ENCODE measurements at regions not wholly inside any gene's neighbourhood (a gene's known extent, or its start where the extent isn't known, plus 50 kb on each side); places are given as distances from the start of the nearest gene placed in this dataset.

GRCh38 chr2:11058129-11058528 is 97.1 kb upstream of the SLC66A3 start:
- no peaks in the 10 kb centered on the region for H3K36me3 ChIP-seq
- no peaks in the 10 kb centered on the region for H3K9me3 ChIP-seq
- H3K27me3 ChIP-seq = no peaks in the 10 kb centered on the region
- WGBS, 3 donors = 72 to 84% (median 79%) methylated on average over 5 of the region's 5 CpGs
- TF ChIP-seq CTCF (IDR thresholded peaks at IDR 0.05) (no peak), EP300 (IDR thresholded peaks at IDR 0.05) (no peak), POLR2A (IDR thresholded peaks at IDR 0.05) (no peak)
- no peak for DNase-seq
- intact Hi-C loops (cut with DNase I) = no loop called here
- no peak overlapping the region for H3K27ac ChIP-seq
- H3K4me1 ChIP-seq (ENCODE audit: insufficient read depth) = no peaks in the 10 kb centered on the region
- no peak overlapping the region for H3K4me3 ChIP-seq

- intact Hi-C loops (cut with DNase I) = no loop called here
- H3K36me3 ChIP-seq = no peaks in the 10 kb centered on the region
- H3K4me1 ChIP-seq (ENCODE audit: insufficient read depth) = no peaks in the 10 kb centered on the region
- H3K27me3 ChIP-seq = no peaks in the 10 kb centered on the region
- no peak overlapping the region for H3K27ac ChIP-seq
- no peak for DNase-seq
- TF ChIP-seq EP300 (IDR thresholded peaks at IDR 0.05) (no peak), POLR2A (IDR thresholded peaks at IDR 0.05) (no peak), CTCF (IDR thresholded peaks at IDR 0.05) (no peak)
- no peaks in the 10 kb centered on the region for H3K9me3 ChIP-seq
- no peak overlapping the region for H3K4me3 ChIP-seq
- 86 to 89% (median 86%) methylated on average over 3 of the region's 3 CpGs for WGBS, 3 donors
Observed at GRCh38 chr2:11060376-11061169, 94.7 kb upstream of the SLC66A3 start.

- no peak overlapping the region for H3K27ac ChIP-seq
- H3K36me3 ChIP-seq = no peaks in the 10 kb centered on the region
- no peak overlapping the region for H3K4me3 ChIP-seq
- no peaks in the 10 kb centered on the region for H3K27me3 ChIP-seq
- no peaks in the 10 kb centered on the region for H3K9me3 ChIP-seq
- 24 to 41% (median 26%) methylated on average over 12 of the region's 12 CpGs for WGBS, 3 donors
- H3K4me1 ChIP-seq (ENCODE audit: insufficient read depth) = no peaks in the 10 kb centered on the region
- DNase-seq = no peak
- intact Hi-C loops (cut with DNase I) = no loop called here
- no peak for TF ChIP-seq POLR2A (IDR thresholded peaks at IDR 0.05)
- TF ChIP-seq CTCF (IDR thresholded peaks at IDR 0.05) = no peak
- TF ChIP-seq EP300 (IDR thresholded peaks at IDR 0.05) = no peak
Observed at GRCh38 chr2:11065833-11066485, 89.3 kb upstream of the SLC66A3 start.

GRCh38 chr2:11067221-11068078 is 87.8 kb upstream of the SLC66A3 start:
- H3K36me3 ChIP-seq = no peaks in the 10 kb centered on the region
- intact Hi-C loops (cut with DNase I) = no loop called here
- H3K27me3 ChIP-seq = no peaks in the 10 kb centered on the region
- no peak for DNase-seq
- WGBS, 3 donors = 70 to 73% (median 72%) methylated on average over 22 of the region's 22 CpGs
- H3K4me1 ChIP-seq (ENCODE audit: insufficient read depth) = no peaks in the 10 kb centered on the region
- H3K27ac ChIP-seq = no peak overlapping the region
- no peaks in the 10 kb centered on the region for H3K9me3 ChIP-seq
- no peak for TF ChIP-seq EP300 (IDR thresholded peaks at IDR 0.05)
- no peak overlapping the region for H3K4me3 ChIP-seq

Measured in ovary (tissue), 7 donors.